ENCODE measurements at regions not wholly inside any gene's neighbourhood (a gene's known extent, or its start where the extent isn't known, plus 50 kb on each side); places are given as distances from the start of the nearest gene placed in this dataset.

GRCh38 chrX:2589186-2590020 lies 88.6 kb upstream of the DHRSX start:
- TF ChIP-seq ISL1 (CRISPR knock-in tag; IDR thresholded peaks at IDR 0.05) (no peak), CSRNP3 (CRISPR knock-in tag; IDR thresholded peaks at IDR 0.05) (no peak)
- no peak for ATAC-seq

- TF ChIP-seq TSHZ2 (CRISPR knock-in tag; IDR thresholded peaks at IDR 0.05) (no peak), CSRNP3 (CRISPR knock-in tag; IDR thresholded peaks at IDR 0.05) (no peak), BACH2 (CRISPR knock-in tag; IDR thresholded peaks at IDR 0.05; ENCODE audit: borderline replicate concordance) (no peak), RARB (CRISPR knock-in tag; IDR thresholded peaks at IDR 0.05) (no peak), PATZ1 (CRISPR knock-in tag; IDR thresholded peaks at IDR 0.05; ENCODE audit: borderline replicate concordance) (no peak), ARNTL (CRISPR knock-in tag; IDR thresholded peaks at IDR 0.05; ENCODE audit: borderline replicate concordance, low read depth) (no peak), ZFP3 (CRISPR knock-in tag; IDR thresholded peaks at IDR 0.05) (no peak), POU6F1 (CRISPR knock-in tag; IDR thresholded peaks at IDR 0.05; ENCODE audit: borderline replicate concordance, low read depth) (no peak), ISL1 (CRISPR knock-in tag; IDR thresholded peaks at IDR 0.05) (no peak)
- ATAC-seq: no peak
These were observed 87.3 kb upstream of the DHRSX start for GRCh38 chrX:2588049-2588448.

GRCh38 chrX:2587146-2587545 lies 86.4 kb upstream of the DHRSX start:
- TF ChIP-seq ARNTL (CRISPR knock-in tag; IDR thresholded peaks at IDR 0.05; ENCODE audit: borderline replicate concordance, low read depth): no peak
- no peak for ATAC-seq

GRCh38 chrX:2585158-2585470 lies 84.3 kb upstream of the DHRSX start:
- no peak for ATAC-seq
- TF ChIP-seq ISL1 (CRISPR knock-in tag; IDR thresholded peaks at IDR 0.05) (no peak), CSRNP3 (CRISPR knock-in tag; IDR thresholded peaks at IDR 0.05) (no peak), POU6F1 (CRISPR knock-in tag; IDR thresholded peaks at IDR 0.05; ENCODE audit: borderline replicate concordance, low read depth) (no peak), ZNF70 (CRISPR knock-in tag; IDR thresholded peaks at IDR 0.05) (no peak), GLIS3 (CRISPR knock-in tag; IDR thresholded peaks at IDR 0.05) (no peak), ZC3H10 (CRISPR knock-in tag; IDR thresholded peaks at IDR 0.05) (no peak), CSDC2 (CRISPR knock-in tag; IDR thresholded peaks at IDR 0.05) (no peak), ZNF565 (CRISPR knock-in tag; conservative IDR thresholded peaks at IDR 0.05; ENCODE audit: low read depth) (no peak), CREB5 (CRISPR knock-in tag; IDR thresholded peaks at IDR 0.05; ENCODE audit: low read depth) (no peak), SNAI2 (CRISPR knock-in tag; IDR thresholded peaks at IDR 0.05) (no peak), RARB (CRISPR knock-in tag; IDR thresholded peaks at IDR 0.05) (no peak), TOX (CRISPR knock-in tag; IDR thresholded peaks at IDR 0.05; ENCODE audit: borderline replicate concordance) (no peak), ZNF8 (CRISPR knock-in tag; IDR thresholded peaks at IDR 0.05) (no peak)
